ENCODE measurements at regions not wholly inside any gene's neighbourhood (a gene's known extent, or its start where the extent isn't known, plus 50 kb on each side); places are given as distances from the start of the nearest gene placed in this dataset.

- DNase-seq (ENCODE audit: low spot score) = no peak
- in situ Hi-C loops (cut with MboI; ENCODE audit: low sequenced_read_pairs, unreplicated experiment) = no loop called here
- TF ChIP-seq CTCF (IDR thresholded peaks at IDR 0.05; ENCODE audit: borderline replicate concordance, control extremely low read depth, extremely low read depth, insufficient read depth, missing control alignments) = no peak
Measured at GRCh38 chr13:77430377-77430951, 103.6 kb upstream of the MYCBP2 start.

- no peak for TF ChIP-seq CTCF (IDR thresholded peaks at IDR 0.05; ENCODE audit: borderline replicate concordance, control extremely low read depth, extremely low read depth, insufficient read depth, missing control alignments)
- peak; percentile 35 for DNase-seq (ENCODE audit: low spot score)
- in situ Hi-C loops (cut with MboI; ENCODE audit: low sequenced_read_pairs, unreplicated experiment) = no loop called here
Measured at GRCh38 chr13:77429320-77430142, 102.6 kb upstream of the MYCBP2 start.

GRCh38 chr13:77425705-77426104, 98.8 kb upstream of the MYCBP2 start:
- TF ChIP-seq CTCF (IDR thresholded peaks at IDR 0.05; ENCODE audit: borderline replicate concordance, control extremely low read depth, extremely low read depth, insufficient read depth, missing control alignments) = no peak
- in situ Hi-C loops (cut with MboI; ENCODE audit: low sequenced_read_pairs, unreplicated experiment) = no loop called here
- DNase-seq (ENCODE audit: low spot score) = no peak

GRCh38 chr13:77423296-77423695, 96.4 kb upstream of the MYCBP2 start:
- no peak for TF ChIP-seq CTCF (IDR thresholded peaks at IDR 0.05; ENCODE audit: borderline replicate concordance, control extremely low read depth, extremely low read depth, insufficient read depth, missing control alignments)
- DNase-seq (ENCODE audit: low spot score) = no peak
- in situ Hi-C loops (cut with MboI; ENCODE audit: low sequenced_read_pairs, unreplicated experiment) = no loop called here

GRCh38 chr13:77422724-77423123, 95.8 kb upstream of the MYCBP2 start:
- in situ Hi-C loops (cut with MboI; ENCODE audit: low sequenced_read_pairs, unreplicated experiment) = no loop called here
- no peak for TF ChIP-seq CTCF (IDR thresholded peaks at IDR 0.05; ENCODE audit: borderline replicate concordance, control extremely low read depth, extremely low read depth, insufficient read depth, missing control alignments)
- no peak for DNase-seq (ENCODE audit: low spot score)

- in situ Hi-C loops (cut with MboI; ENCODE audit: low sequenced_read_pairs, unreplicated experiment) = no loop called here
- DNase-seq (ENCODE audit: low spot score) = no peak
- TF ChIP-seq CTCF (IDR thresholded peaks at IDR 0.05; ENCODE audit: borderline replicate concordance, control extremely low read depth, extremely low read depth, insufficient read depth, missing control alignments) = no peak
Measured at GRCh38 chr13:77417897-77418296, 91.0 kb upstream of the MYCBP2 start.
